Aorta (tissue), 5 donors: ENCODE measurements at regions not wholly inside any gene's neighbourhood (a gene's known extent, or its start where the extent isn't known, plus 50 kb on each side); places are given as distances from the start of the nearest gene placed in this dataset.

Experiments
- ATAC-seq: fragments of 200-7000 bp; cut with Tn5 transposase; one replicate; pipeline ENCODE4 v1.9.1; 2022; ENCODE audit warnings: moderate library complexity; ENCODE audit not compliant: low FRiP score
- DNase-seq, 2 donors: peaks; one replicate each; pipeline ENCODE4 v3.0.0-alpha.2; 2020
- H3K27ac ChIP-seq, 2 donors: one replicate each; pipeline ENCODE4 v1.5.1; 2013; ENCODE audit warnings: low read length in 2 of 2, mild to moderate bottlenecking in 2 of 2, moderate library complexity in 2 of 2, control low read depth in 1 of 2, inconsistent platforms in 1 of 2, low read depth in 1 of 2
- H3K27me3 ChIP-seq, 2 donors: one replicate each; pipeline ENCODE4 v1.6.1; 2013; ENCODE audit warnings: control low read depth in 1 of 2, low read length in 1 of 2, mild to moderate bottlenecking in 1 of 2, moderate library complexity in 1 of 2; ENCODE audit not compliant: insufficient read depth in 2 of 2, control insufficient read depth in 1 of 2
- H3K36me3 ChIP-seq, 2 donors: one replicate each; pipeline ENCODE4 v1.6.1; 2013; ENCODE audit warnings: control low read depth in 1 of 2, low read length in 1 of 2, mild to moderate bottlenecking in 1 of 2; ENCODE audit not compliant: insufficient read depth in 2 of 2, control insufficient read depth in 1 of 2
- H3K4me1 ChIP-seq, 2 donors: one replicate each; pipeline ENCODE4 v1.6.1; 2013; ENCODE audit warnings: low read length in 2 of 2, control low read depth in 1 of 2, mild to moderate bottlenecking in 1 of 2, moderate library complexity in 1 of 2; ENCODE audit not compliant: insufficient read depth in 2 of 2, control insufficient read depth in 1 of 2
- H3K4me3 ChIP-seq, 2 donors: one replicate each; pipeline ENCODE4 v1.5.1; 2013; ENCODE audit warnings: low read length in 2 of 2, control low read depth in 1 of 2, mild to moderate bottlenecking in 1 of 2
- H3K9me3 ChIP-seq: one replicate; pipeline ENCODE4 v1.6.1; 2013; ENCODE audit warnings: mild to moderate bottlenecking, low read length; ENCODE audit not compliant: control insufficient read depth
- WGBS, 2 donors: extraction: QIAGEN DNeasy Blood & Tissue Kit; methylation state at CpG; one replicate each; pipeline ENCODE4 v1.1.7; 2013; 5-methylcytosine and 5-hydroxymethylcytosine counted together
- intact Hi-C, 2 donors: fragments of 100-400 bp; cut with DNase I; formaldehyde crosslinking; loops; one replicate each; pipeline versions ENCODE4 v1.14.2 to v1.15.0; 2022
- donor health status: healthy with polysubstance abuse.
- donor health status: Bipolar disorder and iron deficiency.
- donor health status: DM: no; HTN: no; CAD: no.
- donor health status: DM: no; HTN: no; CAD: no.
- donor health status: DM: yes; HTN: yes; CAD: no.

GRCh38 chr7:21361413-21362125 lies 66.3 kb upstream of the SP4 start:
- no peaks in the 10 kb centered on the region for H3K36me3 ChIP-seq
- H3K27me3 ChIP-seq: peaks cover 0 to 2% of the 10 kb centered on the region in 2 donors
- H3K4me3 ChIP-seq: no peak overlapping the region
- H3K27ac ChIP-seq: no peak overlapping the region
- 69 to 86% methylated on average over 5 of the region's 5 CpGs for WGBS, 2 donors
- no peaks in the 10 kb centered on the region for H3K4me1 ChIP-seq
- no peak for ATAC-seq
- DNase-seq: no peak
- intact Hi-C loops: no loop called here
- H3K9me3 ChIP-seq: peaks cover 1% of the 10 kb centered on the region

DNA sequence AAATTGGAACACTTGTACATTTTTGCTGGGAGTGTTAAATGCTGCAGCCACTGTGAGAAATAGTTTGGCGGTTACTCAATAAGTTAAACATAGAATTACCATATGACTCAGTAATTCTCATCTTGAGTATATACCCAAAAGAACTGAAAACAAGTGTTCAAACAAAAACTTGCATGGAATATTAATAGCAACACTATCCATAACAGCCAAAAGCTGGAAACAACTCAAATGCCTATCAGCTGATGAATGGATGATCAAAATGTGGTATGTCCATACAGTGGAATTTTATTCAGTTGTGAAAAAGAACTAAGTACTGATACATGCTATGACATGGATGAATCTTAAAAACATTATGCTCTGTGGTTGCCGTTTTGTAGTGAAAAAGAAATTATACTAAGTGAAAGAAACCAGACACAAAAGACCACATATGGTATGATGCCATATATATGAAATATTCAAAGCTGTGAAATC lies 63.0 kb upstream of the SP4 start:
- 70 to 74% methylated on average over 2 of the region's 2 CpGs for WGBS, 2 donors
- Histone ChIP-seq H3K4me1 (no peaks in the 10 kb centered on the region), H3K27me3 (peaks cover 0 to 2% of the 10 kb centered on the region in 2 donors), H3K27ac (no peak overlapping the region), H3K9me3 (peaks cover 1% of the 10 kb centered on the region), H3K4me3 (no peak overlapping the region), H3K36me3 (no peaks in the 10 kb centered on the region)
- ATAC-seq: no peak
- intact Hi-C loops: no loop called here
- no peak for DNase-seq

DNA sequence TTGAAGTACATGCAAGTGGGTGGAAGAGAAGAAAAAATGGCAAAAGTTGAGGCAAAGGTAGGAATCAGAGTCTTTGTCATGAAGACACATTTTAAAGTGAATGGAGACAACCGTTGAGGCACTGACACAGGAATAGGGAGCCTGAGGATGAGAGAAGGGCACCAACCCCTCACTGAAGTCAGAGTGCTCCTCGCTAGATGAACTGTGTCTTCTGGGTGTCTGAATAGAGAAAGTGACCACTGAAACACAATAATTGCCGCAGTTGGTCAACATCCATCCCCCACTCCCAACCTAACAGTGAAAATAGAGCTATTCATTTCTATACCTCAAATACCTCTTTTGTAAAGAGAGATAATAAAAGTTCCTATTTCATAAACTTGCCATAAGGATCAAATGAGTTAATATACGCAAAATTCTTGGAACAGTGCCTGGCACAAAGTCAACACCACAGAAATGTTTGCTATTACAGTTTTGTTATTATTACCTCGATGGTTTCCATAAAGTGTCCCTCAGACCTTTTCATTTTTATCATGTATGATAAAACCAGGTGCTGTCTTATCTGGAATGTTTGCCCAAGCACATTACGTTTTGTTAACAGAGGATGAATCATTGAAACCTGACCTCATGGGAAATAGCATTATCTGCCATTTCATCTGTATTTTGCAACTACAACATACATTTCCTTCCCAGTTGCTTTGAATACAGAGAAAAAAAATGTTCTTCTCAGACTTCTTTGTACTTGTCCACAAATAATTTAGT lies 61.8 kb upstream of the SP4 start:
- no peak for DNase-seq
- no peak for ATAC-seq
- H3K9me3 ChIP-seq: peaks cover 1% of the 10 kb centered on the region
- WGBS, 2 donors: 43 to 46% methylated on average over 6 of the region's 6 CpGs
- H3K27me3 ChIP-seq: no peaks in the 10 kb centered on the region
- no peak overlapping the region for H3K4me3 ChIP-seq
- no peaks in the 10 kb centered on the region for H3K36me3 ChIP-seq
- H3K4me1 ChIP-seq: no peaks in the 10 kb centered on the region
- intact Hi-C loops: no loop called here
- no peak overlapping the region for H3K27ac ChIP-seq

DNA sequence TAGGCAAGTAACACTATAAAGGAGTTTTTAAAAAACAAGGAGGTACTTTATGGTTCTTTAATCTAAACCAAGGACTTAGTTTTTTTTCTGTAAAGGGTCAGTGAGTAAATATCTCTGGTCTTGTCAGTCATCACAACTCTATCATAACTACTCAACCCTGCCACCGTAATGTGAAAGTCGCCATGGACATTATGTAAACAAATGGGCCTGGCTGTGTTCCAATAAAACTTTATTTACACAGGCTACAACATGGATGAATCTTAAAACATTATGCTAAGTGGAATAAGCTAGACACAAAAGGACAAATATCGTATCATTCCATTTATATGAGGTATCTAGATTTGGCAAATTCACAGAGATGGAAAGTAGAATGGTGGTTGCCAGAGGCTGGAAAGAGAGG lies 60.8 kb upstream of the SP4 start:
- WGBS, 2 donors: 29 to 32% methylated on average over 3 of the region's 3 CpGs

GRCh38 chr7:21367537-21367936 lies 60.3 kb upstream of the SP4 start:
- Histone ChIP-seq H3K4me3 (no peak overlapping the region), H3K27me3 (no peaks in the 10 kb centered on the region), H3K4me1 (no peaks in the 10 kb centered on the region), H3K9me3 (peaks cover 1% of the 10 kb centered on the region), H3K27ac (no peak overlapping the region), H3K36me3 (no peaks in the 10 kb centered on the region)
- 85 to 94% methylated on average over 10 of the region's 10 CpGs for WGBS, 2 donors
- ATAC-seq: no peak
- intact Hi-C loops: no loop called here
- no peak for DNase-seq

More for the DNA sequence above, 60.8 kb upstream of the SP4 start:
- Histone ChIP-seq H3K4me3 (no peak overlapping the region), H3K9me3 (peaks cover 1% of the 10 kb centered on the region), H3K4me1 (no peaks in the 10 kb centered on the region), H3K36me3 (no peaks in the 10 kb centered on the region), H3K27me3 (no peaks in the 10 kb centered on the region), H3K27ac (no peak overlapping the region)
- intact Hi-C loops: no loop called here
- DNase-seq (no peak), ATAC-seq (no peak)

DNA sequence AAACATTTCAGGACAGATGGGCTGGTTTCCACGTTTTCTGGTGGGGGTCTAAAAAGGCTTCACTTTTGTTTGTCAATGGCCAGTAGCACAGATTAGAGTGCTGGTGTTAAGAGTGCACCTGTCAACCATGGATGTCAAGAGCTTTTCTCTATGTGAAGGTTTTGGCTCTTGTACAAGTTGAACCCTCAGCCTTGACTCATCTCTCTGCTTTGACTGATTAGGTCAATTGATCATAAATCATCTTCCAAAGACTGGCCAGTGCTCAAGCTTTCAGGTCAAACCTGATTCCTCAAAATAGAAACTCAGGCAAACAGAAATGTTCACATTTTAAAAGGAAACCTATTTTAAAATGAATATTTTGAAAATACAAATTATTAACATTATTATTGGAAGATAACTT lies 59.6 kb upstream of the SP4 start:
- H3K27me3 ChIP-seq: no peaks in the 10 kb centered on the region
- intact Hi-C loops: no loop called here
- no peaks in the 10 kb centered on the region for H3K4me1 ChIP-seq
- no peak for ATAC-seq
- H3K27ac ChIP-seq: no peak overlapping the region
- DNase-seq: no peak
- peaks cover 1% of the 10 kb centered on the region for H3K9me3 ChIP-seq
- no peak overlapping the region for H3K4me3 ChIP-seq
- H3K36me3 ChIP-seq: no peaks in the 10 kb centered on the region
- WGBS, 2 donors: 36 to 38% methylated on average over 1 of the region's 1 CpG

DNA sequence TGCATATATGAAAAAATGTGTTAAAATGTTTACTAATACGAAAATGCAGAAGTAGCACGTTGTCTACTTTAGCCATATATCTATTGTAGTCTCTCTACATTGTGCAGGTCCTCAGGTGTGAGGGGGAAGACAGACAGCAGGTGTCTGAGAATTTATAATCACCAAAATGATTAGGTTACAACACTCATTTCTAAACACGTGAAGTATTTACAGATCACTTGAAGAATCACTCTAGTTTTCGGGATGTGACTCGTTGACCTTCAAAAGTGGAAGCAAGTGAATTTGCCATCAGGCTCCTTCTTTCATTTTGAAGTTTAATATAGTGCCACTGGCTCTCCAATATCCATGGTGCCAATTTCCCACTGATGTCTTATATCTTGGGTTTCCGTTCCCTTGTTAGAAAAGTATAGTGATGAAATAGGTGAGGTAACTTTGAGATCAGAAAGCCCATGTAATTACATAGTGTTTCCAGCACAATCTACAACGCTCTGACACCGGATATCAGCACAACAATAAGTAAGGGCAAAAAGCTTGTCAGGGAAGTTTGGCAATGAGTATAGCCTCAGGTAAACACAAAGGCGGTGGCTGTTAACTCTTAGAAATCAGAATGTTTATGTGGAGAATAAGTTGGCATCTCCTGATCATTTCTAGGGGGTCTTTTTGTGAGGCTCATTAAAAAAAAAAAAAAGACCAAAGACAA lies 57.5 kb upstream of the SP4 start:
- DNase-seq (no peak), ATAC-seq (no peak)
- no peaks in the 10 kb centered on the region for H3K9me3 ChIP-seq
- WGBS, 2 donors: 72 to 73% methylated on average over 9 of the region's 9 CpGs
- no peaks in the 10 kb centered on the region for H3K4me1 ChIP-seq
- H3K27ac ChIP-seq: no peak overlapping the region
- H3K4me3 ChIP-seq: no peak overlapping the region
- intact Hi-C loops: no loop called here
- no peaks in the 10 kb centered on the region for H3K36me3 ChIP-seq
- no peaks in the 10 kb centered on the region for H3K27me3 ChIP-seq

- Histone ChIP-seq H3K4me3 (no peak overlapping the region), H3K27me3 (no peaks in the 10 kb centered on the region), H3K36me3 (no peaks in the 10 kb centered on the region), H3K4me1 (no peaks in the 10 kb centered on the region), H3K9me3 (no peaks in the 10 kb centered on the region), H3K27ac (no peak overlapping the region)
- no peak for ATAC-seq
- no peak for DNase-seq
- intact Hi-C loops: no loop called here
- 9 to 10% methylated on average over 2 of the region's 2 CpGs for WGBS, 2 donors
Observed at GRCh38 chr7:21371360-21371759, 56.5 kb upstream of the SP4 start.
